ENCODE measurements at regions not wholly inside any gene's neighbourhood (a gene's known extent, or its start where the extent isn't known, plus 50 kb on each side); places are given as distances from the start of the nearest gene placed in this dataset.

DNA sequence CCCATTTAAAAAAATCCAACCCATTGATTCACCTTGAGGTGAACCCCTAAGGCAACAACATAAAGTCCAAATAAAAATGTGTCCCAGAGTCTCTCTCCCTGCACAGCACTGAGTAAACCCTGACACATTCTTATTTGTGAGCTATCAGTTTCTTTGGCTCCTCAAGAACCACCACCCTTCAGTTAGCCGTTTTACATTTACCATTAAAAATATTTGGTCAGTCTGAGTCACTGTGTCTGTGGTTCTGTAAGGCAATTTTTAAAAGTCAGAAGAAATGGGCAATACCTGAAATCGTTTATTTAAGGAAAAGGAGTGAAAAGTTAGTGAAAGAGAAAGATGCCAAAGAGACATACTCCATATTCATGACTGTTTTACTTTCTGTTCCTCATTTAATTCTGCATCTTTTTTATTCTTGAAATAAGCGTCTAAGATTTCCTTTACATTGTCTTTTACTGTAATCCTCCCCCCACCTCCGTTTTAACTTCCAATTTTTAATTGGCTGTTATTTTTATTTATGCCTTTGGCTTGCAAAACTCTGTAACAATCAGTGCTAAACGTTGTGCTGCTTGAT is 91.7 kb upstream of the IVNS1ABP start:
- Histone ChIP-seq H3K27ac (ENCODE audit: insufficient read length, low read depth, low read length) (no peak overlapping the region), H3K23ac (ENCODE audit: insufficient read length, low read depth, low read length) (no peak overlapping the region), H3K18ac (ENCODE audit: insufficient read length, low read depth, low read length) (no peak overlapping the region), H2BK5ac (ENCODE audit: insufficient read length, low read length) (no peak overlapping the region), H4K5ac (ENCODE audit: insufficient read length, low read depth, low read length) (no peak overlapping the region), H4K91ac (ENCODE audit: insufficient read length, low read depth, low read length) (no peak overlapping the region), H4K20me1 (ENCODE audit: control insufficient read depth, insufficient read depth, insufficient read length) (no peaks in the 10 kb centered on the region), H4K8ac (replicated peaks; ENCODE audit: insufficient read length, low read depth, low read length) (no peak overlapping the region), H3K56ac (ENCODE audit: insufficient read length, low read depth, low read length) (no peak overlapping the region), H3T11ph (ENCODE audit: low read length) (no peak overlapping the region), H2AK5ac (ENCODE audit: insufficient read length, low read length) (no peak overlapping the region), H3K79me2 (ENCODE audit: insufficient read depth, low read length) (no peaks in the 10 kb centered on the region), H3K4me2 (ENCODE audit: insufficient read depth, insufficient read length, low read length) (no peak overlapping the region), H3K14ac (ENCODE audit: insufficient read depth, low read length) (no peak overlapping the region), H3K9me3 (ENCODE audit: control insufficient read depth, low read depth, low read length) (no peaks in the 10 kb centered on the region), H2BK15ac (ENCODE audit: low read depth, low read length) (no peak overlapping the region), H3K79me1 (ENCODE audit: insufficient read depth, low read depth, low read length, poor library complexity, severe bottlenecking) (no peaks in the 10 kb centered on the region), H2BK12ac (ENCODE audit: insufficient read length, low read depth, low read length) (no peak overlapping the region), H3K27me3 (ENCODE audit: insufficient read depth, low read length) (no peaks in the 10 kb centered on the region), H2AFZ (ENCODE audit: low read length) (no peak overlapping the region), H3K9ac (ENCODE audit: extremely low read depth, insufficient read length, low read length) (no peak overlapping the region), H3K23me2 (ENCODE audit: insufficient read length, low read depth, low read length, poor library complexity, severe bottlenecking) (no peaks in the 10 kb centered on the region), H2BK120ac (ENCODE audit: low read depth, low read length, poor library complexity, severe bottlenecking) (no peak overlapping the region), H3K4ac (ENCODE audit: low read depth, low read length) (no peak overlapping the region), H2BK20ac (ENCODE audit: low read depth, low read length, poor library complexity, severe bottlenecking) (no peak overlapping the region), H3K4me1 (ENCODE audit: insufficient read depth, low read length) (no peaks in the 10 kb centered on the region)
- WGBS (ENCODE audit: extremely low coverage, insufficient read length, low lambda C conversion rate), result 100% methylated on average over 1 of the region's 5 CpGs
- Mint-ChIP-seq H3K9me3 (peaks cover 3 to 6% of the 10 kb centered on the region in 2 experiments; a peak in 3 of 5 replicates), H3K4me3 (no peak overlapping the region), H3K27me3 (ENCODE audit: low read depth) (no peaks in the 10 kb centered on the region), H3K27ac (no peak overlapping the region), H3K36me3 (ENCODE audit: insufficient read depth in 1 of 3, low read depth in 3 of 3) (peaks cover 0 to 1% (median 0%) of the 10 kb centered on the region in 3 experiments; a peak in 1 of 7 replicates), H3K4me1 (peaks cover 4% of the 10 kb centered on the region in 2 experiments; a peak in 3 of 4 replicates)
- no peak for DNase-seq
- TF ChIP-seq, protein P1, sequence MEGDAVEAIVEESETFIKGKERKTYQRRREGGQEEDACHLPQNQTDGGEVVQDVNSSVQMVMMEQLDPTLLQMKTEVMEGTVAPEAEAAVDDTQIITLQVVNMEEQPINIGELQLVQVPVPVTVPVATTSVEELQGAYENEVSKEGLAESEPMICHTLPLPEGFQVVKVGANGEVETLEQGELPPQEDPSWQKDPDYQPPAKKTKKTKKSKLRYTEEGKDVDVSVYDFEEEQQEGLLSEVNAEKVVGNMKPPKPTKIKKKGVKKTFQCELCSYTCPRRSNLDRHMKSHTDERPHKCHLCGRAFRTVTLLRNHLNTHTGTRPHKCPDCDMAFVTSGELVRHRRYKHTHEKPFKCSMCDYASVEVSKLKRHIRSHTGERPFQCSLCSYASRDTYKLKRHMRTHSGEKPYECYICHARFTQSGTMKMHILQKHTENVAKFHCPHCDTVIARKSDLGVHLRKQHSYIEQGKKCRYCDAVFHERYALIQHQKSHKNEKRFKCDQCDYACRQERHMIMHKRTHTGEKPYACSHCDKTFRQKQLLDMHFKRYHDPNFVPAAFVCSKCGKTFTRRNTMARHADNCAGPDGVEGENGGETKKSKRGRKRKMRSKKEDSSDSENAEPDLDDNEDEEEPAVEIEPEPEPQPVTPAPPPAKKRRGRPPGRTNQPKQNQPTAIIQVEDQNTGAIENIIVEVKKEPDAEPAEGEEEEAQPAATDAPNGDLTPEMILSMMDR (conservative IDR thresholded peaks at IDR 0.05), result no peak

All from H9 (cell line).